Loucy (cell line): ENCODE measurements at regions not wholly inside any gene's neighbourhood (a gene's known extent, or its start where the extent isn't known, plus 50 kb on each side); places are given as distances from the start of the nearest gene placed in this dataset.

ENCODE experiments used
- H2AFZ ChIP-seq: fragments of 200-600 bp; sonication (generic); 2 replicates; pipeline ENCODE4 v1.6.0; 2016; ENCODE audit warnings: antibody characterized with exemption, mild to moderate bottlenecking, low read length, moderate library complexity
- H3F3A ChIP-seq: fragments of 200-600 bp; 2 replicates; pipeline ENCODE4 v1.6.0; 2016; ENCODE audit warnings: antibody characterized with exemption, low read depth, mild to moderate bottlenecking
- H3K27me3 ChIP-seq: fragments of 200-600 bp; sonication (generic); 2 replicates; pipeline ENCODE4 v1.6.1; 2014; ENCODE audit warnings: low read length, mild to moderate bottlenecking; ENCODE audit not compliant: insufficient read depth, poor library complexity, severe bottlenecking
- H3K36me3 ChIP-seq: fragments of 200-600 bp; sonication (generic); 2 replicates; pipeline ENCODE4 v1.6.1; 2016; ENCODE audit warnings: low read length; ENCODE audit not compliant: insufficient read depth
- H3K4me1 ChIP-seq: fragments of 200-600 bp; sonication (generic); 2 replicates; pipeline ENCODE4 v1.5.1; 2014; ENCODE audit warnings: low read length, mild to moderate bottlenecking; ENCODE audit not compliant: insufficient read depth, poor library complexity, severe bottlenecking
- H3K4me2 ChIP-seq: fragments of 200-600 bp; sonication (generic); 2 replicates; pipeline ENCODE4 v1.6.0; 2014; ENCODE audit warnings: antibody characterized with exemption, low read length, low read depth, mild to moderate bottlenecking; ENCODE audit not compliant: poor library complexity, severe bottlenecking
- H3K4me3 ChIP-seq: fragments of 200-600 bp; sonication (generic); 2 replicates; pipeline ENCODE4 v1.5.1; 2014; ENCODE audit warnings: low read length, mild to moderate bottlenecking, mixed read lengths; ENCODE audit not compliant: poor library complexity, severe bottlenecking
- H3K79me2 ChIP-seq: fragments of 200-600 bp; sonication (generic); 2 replicates; pipeline ENCODE4 v1.6.1; 2014; ENCODE audit warnings: low read length; ENCODE audit not compliant: insufficient read depth
- H3K9ac ChIP-seq: fragments of 200-600 bp; sonication (generic); 2 replicates; pipeline ENCODE4 v1.6.0; 2014; ENCODE audit warnings: mild to moderate bottlenecking, low read depth, low read length, moderate library complexity; ENCODE audit not compliant: poor library complexity, severe bottlenecking
- H3K9me2 ChIP-seq: fragments of 200-600 bp; sonication (generic); replicated peaks from 2 replicates; pipeline ENCODE4 v1.6.1; 2016; ENCODE audit warnings: low read depth, low read length, mixed read lengths
- H3K9me3 ChIP-seq: fragments of 200-600 bp; sonication (generic); 2 replicates; pipeline ENCODE4 v1.6.1; 2014; ENCODE audit warnings: mild to moderate bottlenecking, antibody characterized with exemption, low read length, low read depth; ENCODE audit not compliant: insufficient read depth
- H4K20me1 ChIP-seq: fragments of 200-600 bp; sonication (generic); 2 replicates; pipeline ENCODE4 v1.6.0; 2014; ENCODE audit warnings: antibody characterized with exemption, low read length, mild to moderate bottlenecking; ENCODE audit not compliant: insufficient read depth, poor library complexity, severe bottlenecking
- CTCF ChIP-seq: fragments of 200-600 bp; sonication (generic); conservative IDR thresholded peaks from 2 replicates; pipeline ENCODE4 v1.5.1; 2014; ENCODE audit warnings: mild to moderate bottlenecking, antibody characterized with exemption, low read length
- EZH2phosphoT487 ChIP-seq: fragments of 200-600 bp; IDR thresholded peaks from 2 replicates; pipeline ENCODE4 v1.6.1; 2018; ENCODE audit warnings: antibody characterized with exemption, mild to moderate bottlenecking, moderate library complexity, borderline replicate concordance

GRCh38 chr2:147062073-147062472 lies 782.8 kb upstream of the ACVR2A start:
- no peak overlapping the region for H2AFZ ChIP-seq
- no peaks in the 10 kb centered on the region for H3K9me2 ChIP-seq
- no peaks in the 10 kb centered on the region for H3K27me3 ChIP-seq
- no peaks in the 10 kb centered on the region for H3K36me3 ChIP-seq
- H3K9ac ChIP-seq: no peak overlapping the region
- no peaks in the 10 kb centered on the region for H3F3A ChIP-seq
- no peaks in the 10 kb centered on the region for H3K79me2 ChIP-seq
- no peaks in the 10 kb centered on the region for H3K4me1 ChIP-seq
- TF ChIP-seq EZH2phosphoT487: no peak
- no peak for TF ChIP-seq CTCF
- H4K20me1 ChIP-seq: no peaks in the 10 kb centered on the region
- H3K9me3 ChIP-seq: no peaks in the 10 kb centered on the region
- no peak overlapping the region for H3K4me2 ChIP-seq
- H3K4me3 ChIP-seq: no peak overlapping the region

GRCh38 chr2:147061269-147061668 lies 783.6 kb upstream of the ACVR2A start:
- Histone ChIP-seq H3K27me3 (no peaks in the 10 kb centered on the region), H3K9me2 (no peaks in the 10 kb centered on the region), H2AFZ (no peak overlapping the region), H3K9me3 (no peaks in the 10 kb centered on the region), H4K20me1 (no peaks in the 10 kb centered on the region), H3K4me1 (no peaks in the 10 kb centered on the region), H3F3A (no peaks in the 10 kb centered on the region), H3K4me3 (no peak overlapping the region), H3K79me2 (no peaks in the 10 kb centered on the region), H3K9ac (no peak overlapping the region), H3K36me3 (no peaks in the 10 kb centered on the region), H3K4me2 (no peak overlapping the region)
- TF ChIP-seq CTCF: no peak
- TF ChIP-seq EZH2phosphoT487: no peak

GRCh38 chr2:147057892-147058490 lies 786.8 kb upstream of the ACVR2A start:
- H3K27me3 ChIP-seq: no peaks in the 10 kb centered on the region
- no peaks in the 10 kb centered on the region for H3K4me1 ChIP-seq
- H3K36me3 ChIP-seq: no peaks in the 10 kb centered on the region
- no peak overlapping the region for H3K4me3 ChIP-seq
- no peak overlapping the region for H2AFZ ChIP-seq
- H3K79me2 ChIP-seq: no peaks in the 10 kb centered on the region
- no peak for TF ChIP-seq CTCF
- TF ChIP-seq EZH2phosphoT487: no peak
- H4K20me1 ChIP-seq: no peaks in the 10 kb centered on the region
- H3K4me2 ChIP-seq: no peak overlapping the region
- no peaks in the 10 kb centered on the region for H3K9me2 ChIP-seq
- 0 out of 2 replicates have a peak, but pooled peaks cover 3% of the 10 kb centered on the region for H3K9me3 ChIP-seq
- H3K9ac ChIP-seq: no peak overlapping the region
- H3F3A ChIP-seq: no peaks in the 10 kb centered on the region
